ENCODE measurements at regions not wholly inside any gene's neighbourhood (a gene's known extent, or its start where the extent isn't known, plus 50 kb on each side); places are given as distances from the start of the nearest gene placed in this dataset.
"Not testable (repeated sequence)": the region's sequence is repeated elsewhere in the genome, so short reads cannot be mapped to it uniquely, and the experiment has no call there.

DNA sequence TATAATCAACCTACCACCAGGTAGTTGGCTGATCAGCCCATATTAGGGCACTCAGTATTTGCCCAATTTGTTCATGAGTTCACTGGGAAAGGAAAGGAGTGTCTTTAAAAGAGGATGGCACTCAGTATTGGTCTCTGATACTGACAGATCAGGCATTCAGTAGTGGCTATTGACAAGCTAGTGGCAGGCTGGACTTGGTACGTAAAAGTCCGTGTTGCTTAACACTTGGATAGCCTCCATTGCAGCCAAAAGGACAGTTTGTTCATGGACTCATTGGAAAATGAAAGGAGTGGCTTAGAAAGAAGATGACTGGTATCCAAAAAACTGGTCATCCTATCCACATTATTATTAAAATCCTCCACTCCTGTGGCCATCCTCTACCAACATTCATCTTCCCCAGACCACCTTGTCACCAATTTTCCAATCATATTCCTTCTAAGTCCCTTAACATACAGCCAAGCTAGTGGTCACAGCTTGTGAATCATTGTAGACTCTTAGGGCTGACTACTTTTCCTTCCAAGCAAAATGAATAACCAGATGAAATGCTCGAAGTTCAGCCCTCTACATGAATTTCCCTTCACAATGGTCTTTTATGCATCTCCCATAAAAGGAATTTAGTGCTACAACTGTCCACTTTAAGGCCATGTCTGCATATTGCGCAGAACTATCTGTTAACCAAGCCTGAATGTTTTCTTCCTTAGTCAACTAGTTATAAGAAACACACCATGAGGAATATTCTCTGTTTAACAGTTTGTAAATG is 78.6 kb upstream of the MAGI2 start:
- DNase-seq: no peak

DNA sequence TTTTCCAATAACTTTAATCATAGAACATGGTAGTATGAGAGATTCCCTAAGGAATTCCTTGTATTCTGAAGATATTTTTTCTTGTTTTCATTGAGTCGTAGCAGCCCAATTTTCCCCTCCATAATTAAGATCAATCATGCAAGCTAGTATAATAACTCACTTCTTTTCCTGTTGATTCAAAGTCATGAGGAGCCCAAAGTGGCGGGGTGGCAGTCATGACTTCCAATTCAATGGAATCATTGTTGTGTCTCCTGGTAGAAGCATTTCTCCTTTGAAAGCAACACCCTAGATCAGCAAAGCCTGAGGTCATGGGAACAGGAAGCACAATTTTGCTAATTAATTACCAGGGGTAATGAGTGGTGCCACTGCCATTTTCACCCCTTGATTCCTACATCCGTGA is 77.6 kb upstream of the MAGI2 start:
- no peak for DNase-seq

DNA sequence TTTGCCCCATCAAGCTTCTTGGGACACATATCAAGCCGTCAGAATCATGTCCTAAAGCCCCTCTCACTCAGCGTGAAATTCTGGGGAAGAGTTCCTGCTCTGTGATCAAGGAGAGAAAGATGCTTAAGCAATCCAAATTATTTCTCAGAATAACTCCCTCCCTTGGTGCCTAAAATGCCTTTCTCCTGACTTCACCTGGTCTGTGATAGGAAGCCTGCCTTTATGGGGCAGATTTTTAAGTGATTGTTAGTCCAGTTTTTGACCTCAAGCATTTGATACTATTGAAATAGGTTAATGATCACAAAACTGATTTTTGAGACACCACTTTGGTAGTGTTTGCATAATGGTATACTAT is 76.4 kb upstream of the MAGI2 start:
- no peak for DNase-seq

DNA sequence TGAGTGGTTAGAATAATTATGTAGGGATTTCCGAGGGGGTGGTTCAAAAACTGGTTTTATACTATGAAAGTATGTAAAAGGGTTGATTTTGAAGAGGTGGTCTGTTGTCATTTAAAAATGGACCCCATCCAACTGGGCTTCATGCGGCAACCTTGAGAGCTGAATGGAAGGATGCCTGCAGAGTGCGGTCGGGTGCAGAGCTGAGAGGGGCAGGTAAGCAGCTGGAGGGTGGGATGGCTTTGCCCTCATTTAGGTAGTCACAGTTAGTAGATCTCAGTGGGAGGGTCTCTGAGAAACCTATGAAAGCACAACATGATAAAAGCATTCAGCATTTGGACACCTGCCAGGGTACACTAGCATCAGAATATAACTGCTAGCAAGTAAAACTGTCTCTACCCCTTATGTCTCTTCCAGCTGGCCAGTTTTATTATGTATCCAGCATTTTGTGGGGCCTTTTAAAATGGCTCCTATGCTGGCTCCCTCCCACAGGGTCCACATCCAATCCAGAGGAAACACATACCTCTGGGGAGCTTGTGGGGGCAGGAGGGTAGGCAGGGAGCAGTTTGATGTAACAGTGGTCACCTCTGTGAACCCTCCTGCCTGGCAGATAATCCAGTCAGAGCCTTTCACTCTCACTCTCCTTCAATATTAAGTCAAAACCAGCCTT is 75.9 kb upstream of the MAGI2 start:
- DNase-seq: no peak

DNA sequence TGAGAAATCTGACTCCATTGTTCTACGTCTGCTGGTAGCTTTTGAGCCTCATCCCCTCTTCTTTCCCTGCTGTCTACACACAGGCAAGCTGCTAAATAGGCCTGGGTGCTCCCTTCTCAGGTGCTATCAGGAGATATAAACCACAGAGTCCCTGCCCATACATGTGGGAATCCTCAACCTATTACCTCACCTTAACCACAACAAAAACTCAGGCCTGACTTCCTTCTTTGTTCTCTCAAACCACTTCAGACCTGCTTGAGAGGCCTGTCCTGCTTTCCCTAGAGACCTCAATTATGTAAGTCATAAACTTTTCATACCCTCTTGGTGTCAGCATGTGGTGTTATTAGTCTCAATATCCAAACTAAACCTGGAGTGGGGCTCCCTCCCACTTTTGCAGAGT is 75.0 kb upstream of the MAGI2 start:
- DNase-seq: no peak

DNA sequence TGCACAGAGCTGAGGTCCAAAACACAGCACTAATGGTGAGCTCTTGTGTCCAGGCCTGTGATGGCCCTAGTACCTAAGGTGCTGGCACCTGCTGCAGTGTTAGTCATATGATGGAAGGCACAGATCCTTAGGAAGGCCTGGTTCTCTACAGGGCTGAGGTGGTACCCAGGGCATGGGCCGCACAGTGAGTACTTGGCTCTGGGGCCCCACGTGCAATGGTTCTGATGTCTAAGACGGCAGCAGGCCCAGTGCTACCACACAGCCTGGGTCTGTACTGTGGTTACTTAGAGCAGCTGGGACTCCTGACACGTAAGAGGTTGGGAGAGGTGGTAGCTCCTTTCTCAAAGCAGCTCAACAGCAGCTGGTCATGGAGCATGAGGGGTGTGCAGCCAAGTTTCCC is 70.6 kb upstream of the MAGI2 start:
- DNase-seq: no peak

DNA sequence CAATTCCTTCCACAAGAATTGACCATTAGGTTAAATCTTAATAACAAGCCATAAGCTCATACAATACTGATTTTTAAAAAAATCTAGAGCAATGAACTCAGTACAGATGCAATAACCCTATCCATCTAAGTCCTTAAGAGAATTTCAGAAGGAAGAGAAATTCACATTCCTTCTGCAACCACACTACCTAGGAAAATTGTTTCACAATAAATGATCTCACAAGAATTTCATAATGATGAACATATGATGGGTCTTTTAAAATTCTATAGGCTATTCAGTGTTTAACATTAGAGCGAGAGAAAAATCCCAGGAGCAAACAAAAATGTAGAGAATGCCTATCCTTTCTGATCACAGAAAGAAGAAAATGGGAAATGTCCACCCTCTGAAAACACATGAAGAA is 70.0 kb upstream of the MAGI2 start:
- DNase-seq: no peak

DNA sequence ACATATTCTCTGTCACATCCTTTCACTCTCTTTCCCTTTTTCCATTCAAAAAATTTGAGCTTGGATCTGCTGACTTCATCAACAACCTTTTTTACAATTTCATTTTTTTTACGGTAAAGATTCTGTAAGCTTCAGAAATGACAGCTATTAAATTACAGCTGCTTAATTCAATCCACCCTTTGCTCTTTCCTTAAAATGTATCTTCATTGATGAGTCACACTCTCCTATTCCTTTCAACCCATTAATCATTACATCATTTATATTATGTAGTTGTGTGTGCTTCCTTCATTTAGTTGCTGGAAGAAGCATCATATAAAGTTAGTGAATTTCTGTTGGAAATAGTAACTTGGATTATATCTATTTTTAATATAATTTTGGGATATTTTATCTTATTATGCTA is 67.1 kb upstream of the MAGI2 start:
- no peak for DNase-seq

DNA sequence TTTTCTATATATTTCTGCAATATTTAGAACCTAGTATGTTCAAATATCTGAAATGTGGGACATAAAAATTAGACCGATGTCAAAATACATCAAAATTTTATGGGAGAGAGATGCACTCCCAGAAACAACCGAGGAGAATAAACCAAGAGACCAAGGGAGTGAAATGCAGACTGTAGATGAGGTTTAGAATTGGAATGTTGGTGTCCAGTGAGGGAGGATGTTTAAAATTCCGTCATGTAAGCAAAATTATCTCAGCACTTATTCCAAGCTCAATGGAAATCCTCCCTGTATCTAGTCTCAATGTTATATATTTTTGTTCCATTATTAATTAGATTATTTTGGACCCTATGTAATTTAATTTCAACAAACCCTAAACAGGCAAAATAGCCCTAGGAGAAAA is 61.9 kb upstream of the MAGI2 start:
- no peak for DNase-seq

DNA sequence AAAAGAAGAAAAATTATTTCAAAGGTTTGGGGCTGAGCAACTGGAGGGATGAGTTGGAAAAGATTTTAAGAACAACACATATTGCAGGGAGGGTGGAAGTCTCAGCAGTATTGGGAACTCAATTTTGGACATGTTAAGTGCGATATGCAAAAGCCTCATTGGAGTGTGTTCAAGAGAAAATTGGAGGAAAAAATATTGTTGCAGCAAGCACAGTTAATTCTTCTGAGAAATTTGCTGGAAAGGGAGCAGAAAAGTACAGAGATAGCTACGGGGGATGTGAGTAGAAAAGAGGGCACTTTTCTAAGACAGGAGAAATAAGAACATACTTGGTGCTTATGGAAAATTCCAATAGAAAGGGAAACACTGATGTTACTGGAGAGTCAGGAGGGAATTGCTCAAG is 59.8 kb upstream of the MAGI2 start:
- no peak for DNase-seq

DNA sequence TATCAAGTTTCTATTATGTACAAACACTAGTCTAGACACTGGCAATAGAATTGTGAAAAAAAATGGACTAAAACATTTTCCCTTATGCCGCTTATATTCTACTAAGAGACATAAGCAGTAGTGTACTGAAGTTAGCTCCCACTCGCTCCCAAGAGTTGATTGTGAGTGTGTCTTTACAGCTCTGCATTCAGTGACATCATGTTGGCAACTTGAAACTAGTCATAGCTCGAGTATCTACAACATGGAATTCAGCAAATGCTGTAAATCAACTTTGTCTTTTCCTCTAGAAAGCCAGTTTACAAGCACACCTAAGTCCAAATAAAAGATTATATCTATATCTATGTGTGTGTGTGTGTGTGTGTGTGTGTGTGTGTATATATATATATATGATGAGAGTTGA is 58.8 kb upstream of the MAGI2 start:
- DNase-seq: no peak

DNA sequence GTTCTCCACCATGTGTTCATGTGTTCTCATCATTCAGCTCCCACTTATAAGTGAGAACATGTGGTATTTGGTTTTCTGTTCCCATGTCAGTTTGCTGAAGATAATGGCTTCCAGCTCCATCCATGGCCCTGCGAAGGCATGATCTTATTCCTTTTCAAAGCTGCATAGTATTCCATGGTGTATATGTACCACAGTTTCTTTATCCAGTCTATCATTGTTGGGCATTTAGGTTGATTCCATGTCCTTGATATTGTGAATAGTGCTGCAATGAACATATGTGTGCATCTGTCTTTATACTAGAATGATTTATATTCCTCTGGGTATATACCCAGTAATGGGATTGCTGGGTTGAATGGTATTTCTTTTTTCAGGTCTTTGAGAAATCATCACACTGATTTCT is 57.6 kb upstream of the MAGI2 start:
- DNase-seq: not testable (repeated sequence)

DNA sequence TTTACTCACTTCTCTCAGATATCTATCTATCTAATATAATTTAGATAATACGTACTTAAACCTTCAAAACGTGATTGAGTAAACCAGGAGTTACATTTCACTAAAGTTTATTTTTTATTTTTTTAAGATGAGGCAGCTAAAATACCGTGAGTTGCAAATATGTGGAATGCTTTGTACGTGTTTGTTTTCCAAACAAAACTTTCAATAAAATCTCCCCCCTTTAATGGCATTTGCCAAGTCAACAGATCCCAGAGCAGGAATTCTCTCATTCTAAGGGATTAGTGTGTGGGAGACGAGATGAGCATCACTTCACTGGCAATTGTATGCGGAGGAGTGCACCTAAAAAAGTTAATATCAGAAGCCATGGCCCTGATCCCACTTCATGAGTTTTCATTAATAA is 53.7 kb upstream of the MAGI2 start:
- DNase-seq: no peak

DNA sequence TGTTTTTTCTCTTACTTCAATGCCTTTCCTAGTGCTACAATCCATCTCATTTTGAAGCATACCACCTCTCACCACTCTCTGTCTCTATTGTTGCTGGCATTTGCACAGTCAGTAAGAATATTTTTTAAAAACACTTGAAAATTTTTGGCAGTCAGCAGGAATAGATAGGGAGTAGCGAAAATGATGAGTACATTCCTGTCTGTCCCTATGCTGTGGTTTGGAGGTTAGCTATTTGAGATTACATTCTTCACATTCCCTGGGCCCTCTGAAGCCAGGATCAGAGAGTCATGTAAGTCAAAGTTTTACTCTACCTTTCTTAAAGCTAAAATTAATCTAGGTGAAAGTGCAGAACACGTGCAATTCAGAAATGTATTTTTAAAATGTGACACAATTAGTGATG is 53.0 kb upstream of the MAGI2 start:
- no peak for DNase-seq

DNA sequence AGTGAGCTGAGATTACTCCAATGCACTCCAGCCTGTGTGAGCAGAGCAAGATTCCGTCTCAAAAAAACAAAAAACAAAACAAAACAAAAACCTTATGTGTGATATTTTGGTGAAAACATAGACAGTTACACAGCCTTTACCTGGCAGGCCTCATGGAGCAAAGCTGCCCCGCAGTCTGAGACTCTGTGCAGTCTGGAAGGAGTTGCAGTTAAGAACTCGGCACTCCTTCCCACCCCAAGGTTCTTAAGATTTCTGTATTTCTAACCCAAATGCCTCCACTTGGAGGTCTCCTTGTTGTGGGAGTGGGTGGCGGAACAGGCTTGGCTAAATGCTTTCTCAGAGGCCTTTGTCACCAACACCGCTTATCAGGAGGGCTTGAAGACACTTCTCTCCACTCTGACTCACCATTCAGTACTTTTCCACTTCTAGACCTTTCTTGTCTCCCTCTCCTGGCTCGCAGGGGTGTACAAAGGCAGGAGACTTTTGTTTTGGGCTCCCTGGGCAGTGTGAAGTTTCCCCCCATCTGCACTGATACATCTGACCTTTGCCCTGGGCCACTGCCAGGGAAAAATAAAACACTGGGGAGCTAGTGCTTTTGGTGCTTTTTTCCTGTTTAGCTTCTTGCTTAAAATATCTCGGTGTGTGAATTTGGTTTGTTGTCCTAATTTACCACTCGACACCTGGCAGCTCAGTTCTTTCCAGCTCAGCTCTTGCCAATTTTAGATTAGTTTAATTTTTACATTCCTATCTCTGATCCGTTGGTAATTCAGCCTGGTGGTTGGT is 51.3 kb upstream of the MAGI2 start:
- DNase-seq: no peak
